Activated T-cell treated with anti-CD3 and anti-CD28 coated beads, Interleukin-2, amount 50 U/mL, for 4 hours (primary cell): ENCODE measurements at regions not wholly inside any gene's neighbourhood (a gene's known extent, or its start where the extent isn't known, plus 50 kb on each side); places are given as distances from the start of the nearest gene placed in this dataset.
"Not testable (repeated sequence)": the region's sequence is repeated elsewhere in the genome, so short reads cannot be mapped to it uniquely, and the experiment has no call there.

Experiments
- ATAC-seq, 2 donors: fragments of 200-7000 bp; cut with Tn5 transposase; one replicate each; pipeline ENCODE4 v1.10.0; 2021
- DNase-seq: peaks from one replicate; pipeline ENCODE4 v3.0.0-alpha.2; 2020
- H3K27me3 Mint-ChIP-seq: one replicate; pipeline ENCODE4 v1.8.0; 2021; ENCODE audit warnings: low read depth, mixed read lengths
- H3K36me3 Mint-ChIP-seq: one replicate; pipeline ENCODE4 v1.8.0; 2022; ENCODE audit warnings: mixed read lengths; ENCODE audit not compliant: insufficient read depth
- H3K4me1 Mint-ChIP-seq: one replicate; pipeline ENCODE4 v1.8.0; 2021; ENCODE audit warnings: low read depth, mixed read lengths
- H3K4me3 Mint-ChIP-seq: one replicate; pipeline ENCODE4 v1.8.0; 2021; ENCODE audit warnings: mild to moderate bottlenecking, moderate library complexity, mixed read lengths
- H3K9me3 Mint-ChIP-seq: one replicate; pipeline ENCODE4 v1.8.0; 2021; ENCODE audit warnings: mixed read lengths

- H3K9me3 Mint-ChIP-seq: peaks cover 11% of the 10 kb centered on the region
- H3K27me3 Mint-ChIP-seq: no peaks in the 10 kb centered on the region
- ATAC-seq: no peak
- no peak overlapping the region for H3K4me3 Mint-ChIP-seq
- H3K4me1 Mint-ChIP-seq: no peaks in the 10 kb centered on the region
- DNase-seq: no peak
- no peaks in the 10 kb centered on the region for H3K36me3 Mint-ChIP-seq
Measured at GRCh38 chr6:92460133-92460532, 959.2 kb downstream of the EPHA7 start.

DNA sequence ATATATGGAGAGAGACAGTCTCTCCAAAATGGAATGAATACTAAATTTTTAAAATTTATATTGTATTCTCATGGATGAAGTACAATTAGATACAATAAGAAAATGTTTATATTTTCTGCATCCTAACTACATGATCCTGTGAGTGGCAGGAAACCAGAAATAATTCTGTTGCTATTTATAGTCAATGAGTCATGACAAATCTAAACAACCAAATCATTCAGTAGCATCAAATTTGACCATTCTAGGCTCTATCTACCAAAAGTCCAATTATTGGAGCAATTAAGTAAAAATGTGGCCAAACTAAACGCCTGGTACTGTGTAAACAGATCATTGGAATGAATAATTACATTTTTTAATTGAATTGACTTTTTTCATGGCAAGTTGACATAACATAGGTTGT lies 959.8 kb downstream of the EPHA7 start:
- peaks cover 8% of the 10 kb centered on the region for H3K9me3 Mint-ChIP-seq
- H3K36me3 Mint-ChIP-seq: no peaks in the 10 kb centered on the region
- no peak overlapping the region for H3K4me3 Mint-ChIP-seq
- H3K4me1 Mint-ChIP-seq: no peaks in the 10 kb centered on the region
- DNase-seq (no peak), ATAC-seq (no peak)
- H3K27me3 Mint-ChIP-seq: no peaks in the 10 kb centered on the region

GRCh38 chr6:92446052-92446451 lies 973.3 kb downstream of the EPHA7 start:
- Mint-ChIP-seq H3K27me3 (no peaks in the 10 kb centered on the region), H3K9me3 (peaks cover 21% of the 10 kb centered on the region), H3K36me3 (no peaks in the 10 kb centered on the region), H3K4me1 (no peaks in the 10 kb centered on the region), H3K4me3 (no peak overlapping the region)
- DNase-seq: no peak
- no peak for ATAC-seq

DNA sequence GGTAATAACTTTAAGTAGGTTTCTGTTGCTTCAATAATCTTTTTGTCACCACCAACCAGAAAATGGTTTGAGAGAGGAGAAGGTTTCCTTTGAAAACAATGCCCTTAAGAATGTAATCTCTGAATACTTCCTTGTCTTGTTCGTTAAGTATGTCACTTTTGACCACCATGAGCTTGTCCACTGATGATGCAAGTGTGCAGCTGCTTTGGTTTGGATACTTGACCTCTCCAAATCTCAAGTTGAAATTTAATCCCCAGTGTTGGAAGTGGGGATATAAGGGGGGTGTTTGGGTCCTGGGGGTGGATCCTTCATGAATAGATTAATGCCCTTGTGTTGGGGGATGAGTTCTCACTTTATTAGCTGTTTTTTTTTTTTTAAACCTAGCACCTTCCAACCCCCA lies 985.4 kb downstream of the EPHA7 start:
- H3K36me3 Mint-ChIP-seq: no peaks in the 10 kb centered on the region

DNA sequence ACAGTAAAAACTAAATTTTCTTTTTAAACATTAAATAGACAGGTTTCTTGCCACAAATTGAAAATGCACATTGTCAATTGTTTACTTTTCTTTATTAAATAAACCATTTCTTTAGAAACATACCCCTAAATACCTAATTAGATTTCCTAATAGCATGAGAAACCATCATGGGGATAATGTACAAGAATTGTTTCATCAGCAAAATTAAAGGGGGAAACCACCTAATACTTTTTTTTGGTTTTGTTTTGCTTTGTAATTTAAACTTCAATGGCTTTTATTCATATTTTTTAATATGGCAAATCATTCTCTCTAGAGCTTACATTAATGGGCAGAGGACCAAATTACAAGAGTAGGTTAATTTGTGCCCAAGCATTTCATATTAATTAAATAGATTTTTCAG lies 987.9 kb downstream of the EPHA7 start:
- no peaks in the 10 kb centered on the region for H3K27me3 Mint-ChIP-seq
- no peak overlapping the region for H3K4me3 Mint-ChIP-seq
- DNase-seq: no peak
- H3K9me3 Mint-ChIP-seq: peaks cover 10% of the 10 kb centered on the region
- no peaks in the 10 kb centered on the region for H3K36me3 Mint-ChIP-seq
- no peak for ATAC-seq
- no peaks in the 10 kb centered on the region for H3K4me1 Mint-ChIP-seq

More for the DNA sequence above, 985.4 kb downstream of the EPHA7 start:
- DNase-seq (no peak), ATAC-seq (no peak)
- Mint-ChIP-seq H3K4me1 (no peaks in the 10 kb centered on the region), H3K27me3 (no peaks in the 10 kb centered on the region), H3K9me3 (peaks cover 12% of the 10 kb centered on the region), H3K4me3 (no peak overlapping the region)

DNA sequence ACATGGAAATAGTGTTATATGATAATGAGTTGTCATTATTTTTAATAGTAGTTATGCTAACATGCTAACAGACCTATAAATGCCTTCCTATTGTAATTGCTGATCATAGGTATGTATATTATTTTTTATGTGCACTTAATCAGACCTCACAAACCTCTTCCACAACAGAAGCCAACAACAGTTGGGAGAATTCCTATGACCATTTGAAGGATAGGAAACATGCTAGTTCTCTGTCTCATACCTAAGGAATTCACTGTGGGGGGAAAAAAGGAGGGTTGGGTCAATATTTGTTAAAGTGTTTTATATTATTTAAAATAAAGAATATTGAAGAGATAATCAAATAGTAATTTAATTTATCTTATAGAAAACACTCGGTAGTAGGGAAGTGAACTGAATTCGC lies 990.9 kb downstream of the EPHA7 start:
- no peaks in the 10 kb centered on the region for H3K36me3 Mint-ChIP-seq
- H3K4me1 Mint-ChIP-seq: no peaks in the 10 kb centered on the region
- no peak overlapping the region for H3K4me3 Mint-ChIP-seq
- ATAC-seq: no peak
- DNase-seq: no peak
- no peaks in the 10 kb centered on the region for H3K27me3 Mint-ChIP-seq
- peaks cover 12% of the 10 kb centered on the region for H3K9me3 Mint-ChIP-seq

DNA sequence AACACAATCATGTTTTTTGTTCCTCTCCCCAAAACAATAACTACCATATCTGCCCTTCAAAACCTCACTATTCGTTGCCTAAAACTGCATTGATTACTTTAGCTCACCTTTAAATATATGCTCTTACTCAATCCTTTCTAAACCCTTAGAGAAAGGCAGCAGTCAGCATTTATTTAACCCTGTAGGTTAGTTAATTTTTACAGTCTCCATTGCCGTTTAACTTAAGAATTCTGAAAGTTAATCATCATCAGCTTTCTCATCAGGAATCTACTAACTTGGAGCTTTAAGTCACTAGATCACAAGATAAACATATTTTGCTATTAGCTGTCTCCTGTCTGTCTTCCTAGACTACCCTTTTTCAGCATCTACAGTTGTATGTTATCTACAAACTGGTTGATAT lies 991.9 kb downstream of the EPHA7 start:
- ATAC-seq (no peak), DNase-seq (no peak)
- no peaks in the 10 kb centered on the region for H3K4me1 Mint-ChIP-seq
- no peaks in the 10 kb centered on the region for H3K27me3 Mint-ChIP-seq
- H3K36me3 Mint-ChIP-seq: no peaks in the 10 kb centered on the region
- H3K4me3 Mint-ChIP-seq: no peak overlapping the region
- H3K9me3 Mint-ChIP-seq: peaks cover 14% of the 10 kb centered on the region

- Mint-ChIP-seq H3K4me1 (no peaks in the 10 kb centered on the region), H3K4me3 (no peak overlapping the region), H3K27me3 (no peaks in the 10 kb centered on the region), H3K36me3 (no peaks in the 10 kb centered on the region), H3K9me3 (peaks cover 5% of the 10 kb centered on the region)
- ATAC-seq (no peak), DNase-seq (no peak)
Measured at GRCh38 chr6:92415656-92416055, 1003.7 kb downstream of the EPHA7 start.

- no peak for ATAC-seq
- Mint-ChIP-seq H3K4me1 (no peaks in the 10 kb centered on the region), H3K9me3 (peaks cover 18% of the 10 kb centered on the region)
Measured at GRCh38 chr6:92408350-92408749, 1011.0 kb downstream of the EPHA7 start.

GRCh38 chr6:92404281-92404680 lies 1015.1 kb downstream of the EPHA7 start:
- no peak for ATAC-seq
- no peaks in the 10 kb centered on the region for H3K4me1 Mint-ChIP-seq
- H3K36me3 Mint-ChIP-seq: no peaks in the 10 kb centered on the region

More at GRCh38 chr6:92408350-92408749, 1011.0 kb downstream of the EPHA7 start:
- H3K36me3 Mint-ChIP-seq: no peaks in the 10 kb centered on the region
- no peaks in the 10 kb centered on the region for H3K27me3 Mint-ChIP-seq
- H3K4me3 Mint-ChIP-seq: no peak overlapping the region
- DNase-seq: no peak

GRCh38 chr6:92399911-92400310 lies 1019.4 kb downstream of the EPHA7 start:
- H3K4me3 Mint-ChIP-seq: no peak overlapping the region
- no peaks in the 10 kb centered on the region for H3K36me3 Mint-ChIP-seq
- DNase-seq (no peak), ATAC-seq (no peak)
- H3K27me3 Mint-ChIP-seq: no peaks in the 10 kb centered on the region
- H3K4me1 Mint-ChIP-seq: no peaks in the 10 kb centered on the region
- peaks cover 11% of the 10 kb centered on the region for H3K9me3 Mint-ChIP-seq

More at GRCh38 chr6:92404281-92404680, 1015.1 kb downstream of the EPHA7 start:
- Mint-ChIP-seq H3K27me3 (no peaks in the 10 kb centered on the region), H3K4me3 (no peak overlapping the region), H3K9me3 (peaks cover 22% of the 10 kb centered on the region)
- no peak for DNase-seq

- DNase-seq, H3K4me1 Mint-ChIP-seq, H3K27me3 Mint-ChIP-seq, H3K36me3 Mint-ChIP-seq, H3K4me3 Mint-ChIP-seq, H3K9me3 Mint-ChIP-seq, ATAC-seq: not testable (repeated sequence)
Measured at GRCh38 chr6:92388706-92389105, 1030.7 kb downstream of the EPHA7 start.

DNA sequence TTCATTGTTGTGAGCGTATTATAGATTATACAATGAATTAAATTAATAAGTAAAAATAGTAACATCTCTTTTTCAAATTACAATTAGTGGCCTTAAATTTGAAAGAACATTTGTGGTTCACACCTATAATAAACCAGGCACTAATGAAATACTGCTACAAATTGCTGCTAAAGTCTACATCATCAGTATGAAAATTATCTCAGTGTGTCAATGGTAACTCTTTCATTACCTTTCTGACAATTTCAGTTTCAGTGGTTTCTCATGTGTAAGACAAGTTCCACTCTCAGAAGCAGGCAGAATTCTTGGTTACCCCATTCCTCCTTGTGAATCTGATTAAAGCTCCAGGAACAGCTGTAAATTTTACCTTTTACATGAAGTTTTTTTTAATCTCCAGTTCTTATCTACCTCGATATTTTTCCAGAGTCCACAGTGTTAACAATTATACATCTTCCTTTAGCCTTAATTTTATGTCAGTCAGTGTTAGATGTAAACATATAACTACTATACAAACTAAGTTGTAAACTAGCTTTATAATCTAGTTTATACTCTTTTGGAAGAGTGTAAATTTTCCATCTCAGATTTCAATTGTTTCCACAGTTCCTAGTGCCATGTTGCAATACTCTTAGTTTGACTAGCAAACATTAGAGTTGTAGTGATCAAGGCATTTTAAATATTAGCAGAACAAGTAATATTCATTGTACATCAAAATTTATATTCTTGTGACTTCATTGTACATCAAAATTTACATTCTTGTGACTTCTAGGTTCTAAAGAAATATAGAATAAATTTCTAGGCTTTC lies 1038.4 kb downstream of the EPHA7 start:
- H3K4me3 Mint-ChIP-seq: no peak overlapping the region
- no peaks in the 10 kb centered on the region for H3K9me3 Mint-ChIP-seq
- H3K4me1 Mint-ChIP-seq: no peaks in the 10 kb centered on the region
- ATAC-seq (no peak), DNase-seq (no peak)
- H3K36me3 Mint-ChIP-seq: no peaks in the 10 kb centered on the region
- no peaks in the 10 kb centered on the region for H3K27me3 Mint-ChIP-seq

DNA sequence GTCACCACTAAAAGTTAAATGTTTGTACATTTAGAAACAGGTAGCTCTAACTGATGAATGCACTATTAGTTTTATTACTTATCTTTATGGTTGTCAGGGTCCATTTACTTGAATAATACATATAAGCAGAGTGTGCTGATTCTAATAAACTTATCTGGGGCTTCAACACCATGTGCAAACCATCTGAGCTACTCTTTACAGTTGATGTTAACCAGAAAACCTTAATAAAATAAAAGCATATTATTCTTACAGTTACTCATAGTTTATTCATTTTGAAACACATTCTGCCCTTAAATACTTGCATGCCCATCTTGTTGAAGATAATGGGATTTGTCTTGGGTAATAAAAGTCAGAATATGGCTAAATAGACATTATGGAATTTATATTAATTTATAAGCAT lies 1042.2 kb downstream of the EPHA7 start:
- Mint-ChIP-seq H3K9me3 (peaks cover 11% of the 10 kb centered on the region), H3K4me3 (no peak overlapping the region), H3K36me3 (no peaks in the 10 kb centered on the region), H3K27me3 (no peaks in the 10 kb centered on the region), H3K4me1 (no peaks in the 10 kb centered on the region)
- no peak for DNase-seq
- ATAC-seq: no peak

DNA sequence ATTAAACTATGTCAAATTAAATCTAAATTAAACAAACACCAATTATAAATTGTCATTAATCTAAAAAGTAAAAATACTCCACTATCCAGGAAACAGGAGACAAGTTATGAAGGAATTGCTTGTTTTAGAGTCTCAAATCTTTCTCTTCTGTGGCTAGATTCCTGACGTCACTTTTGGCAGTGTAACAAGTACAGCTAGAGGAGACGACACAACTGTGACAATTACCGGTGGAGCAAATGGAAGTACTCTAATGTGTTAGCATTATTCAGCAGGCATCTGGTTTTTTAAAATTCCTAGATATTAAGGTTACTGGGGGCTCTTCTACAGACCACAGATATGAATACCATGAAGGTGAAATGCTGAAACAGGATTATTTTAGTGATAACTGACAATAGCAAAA lies 1042.7 kb downstream of the EPHA7 start:
- H3K9me3 Mint-ChIP-seq: peaks cover 13% of the 10 kb centered on the region
- H3K36me3 Mint-ChIP-seq: no peaks in the 10 kb centered on the region
- ATAC-seq: no peak
- no peaks in the 10 kb centered on the region for H3K4me1 Mint-ChIP-seq
- no peak overlapping the region for H3K4me3 Mint-ChIP-seq
- H3K27me3 Mint-ChIP-seq: no peaks in the 10 kb centered on the region
- no peak for DNase-seq
